ENCODE measurements at regions not wholly inside any gene's neighbourhood (a gene's known extent, or its start where the extent isn't known, plus 50 kb on each side); places are given as distances from the start of the nearest gene placed in this dataset.
A peak's percentile ranks its signal among the peaks of the same experiment; 100 is the strongest.

DNA sequence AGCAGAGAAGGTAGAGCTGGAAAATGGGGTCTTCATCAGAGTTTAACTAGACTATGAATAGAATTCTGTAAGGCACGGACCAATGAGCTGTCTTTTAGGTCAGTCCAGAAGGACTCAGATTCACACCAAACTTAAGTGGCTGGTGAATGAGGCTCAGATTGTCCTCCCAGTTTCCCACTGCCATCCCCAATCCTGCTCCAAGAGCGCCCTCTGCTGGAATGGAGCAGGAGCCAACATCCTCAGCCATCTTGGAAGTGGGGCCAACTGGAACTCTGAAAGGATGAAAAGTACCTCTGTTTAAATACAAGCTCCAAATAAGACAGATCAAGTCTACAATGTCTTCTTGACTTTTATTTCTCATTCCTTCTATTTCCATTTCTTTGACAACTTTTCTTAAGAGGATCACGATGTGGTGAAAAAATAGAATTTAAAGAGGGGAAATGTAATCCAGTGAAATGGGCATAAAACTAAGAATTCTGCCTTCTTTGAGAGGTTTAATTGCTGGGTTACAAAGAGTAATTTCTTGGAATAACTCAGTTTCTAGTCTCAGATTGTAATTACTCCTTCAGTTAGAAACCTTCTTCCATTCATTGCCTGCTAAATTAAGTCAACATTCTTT lies 217.1 kb upstream of the TPRG1 start (continued):
- TF ChIP-seq NR2F2 (IDR thresholded peaks at IDR 0.05; ENCODE audit: borderline replicate concordance, low read depth) (no peak), ATAD3A (CRISPR knock-in tag; IDR thresholded peaks at IDR 0.05) (no peak), SIX1 (CRISPR knock-in tag; IDR thresholded peaks at IDR 0.05; ENCODE audit: borderline replicate concordance) (0 out of 2 replicates have a peak, but pooled peaks have one; percentile 17), SMAD9 (CRISPR knock-in tag; IDR thresholded peaks at IDR 0.05) (no peak), CBFB (CRISPR knock-in tag; IDR thresholded peaks at IDR 0.05) (no peak), MAFK (conservative IDR thresholded peaks at IDR 0.05 in 1 of 2, IDR thresholded peaks at IDR 0.05 in 1 of 2; ENCODE audit: low read length in 2 of 2) (no peak), ZNF136 (CRISPR knock-in tag; IDR thresholded peaks at IDR 0.05; ENCODE audit: low read depth) (no peak), NFATC3 (CRISPR knock-in tag; IDR thresholded peaks at IDR 0.05) (no peak), ATM (IDR thresholded peaks at IDR 0.05; ENCODE audit: borderline replicate concordance) (no peak), NFIB (CRISPR knock-in tag; IDR thresholded peaks at IDR 0.05; ENCODE audit: borderline replicate concordance) (no peak), NKX3-1 (CRISPR knock-in tag; IDR thresholded peaks at IDR 0.05) (no peak), ZNF773 (CRISPR knock-in tag; IDR thresholded peaks at IDR 0.05; ENCODE audit: borderline replicate concordance) (no peak), THAP11 (CRISPR knock-in tag; IDR thresholded peaks at IDR 0.05) (peak; percentile 69), FOXK1 (CRISPR knock-in tag; IDR thresholded peaks at IDR 0.05; ENCODE audit: borderline replicate concordance, low read depth) (peak; percentile 27; the same call in 1 of the 2 replicates), SYNCRIP (IDR thresholded peaks at IDR 0.05; ENCODE audit: insufficient read depth, low read depth, low read length) (no peak), ZNF792 (CRISPR knock-in tag; IDR thresholded peaks at IDR 0.05) (0 out of 2 replicates have a peak, but pooled peaks have one; percentile 49), POLR2AphosphoS5 (IDR thresholded peaks at IDR 0.05; ENCODE audit: low read depth, low read length) (no peak), SKIL (CRISPR knock-in tag; IDR thresholded peaks at IDR 0.05; ENCODE audit: borderline replicate concordance) (no peak), SAFB2 (CRISPR knock-in tag; IDR thresholded peaks at IDR 0.05; ENCODE audit: borderline replicate concordance, low read depth) (no peak), ZMYM4 (CRISPR knock-in tag; IDR thresholded peaks at IDR 0.05) (peak; percentile 93), WIZ (CRISPR knock-in tag; IDR thresholded peaks at IDR 0.05) (no peak), ZNF530 (CRISPR knock-in tag; IDR thresholded peaks at IDR 0.05; ENCODE audit: low read depth) (no peak), CBX1 (IDR thresholded peaks at IDR 0.05; ENCODE audit: low read depth) (no peak)
- TF ChIP-seq, protein P1, sequence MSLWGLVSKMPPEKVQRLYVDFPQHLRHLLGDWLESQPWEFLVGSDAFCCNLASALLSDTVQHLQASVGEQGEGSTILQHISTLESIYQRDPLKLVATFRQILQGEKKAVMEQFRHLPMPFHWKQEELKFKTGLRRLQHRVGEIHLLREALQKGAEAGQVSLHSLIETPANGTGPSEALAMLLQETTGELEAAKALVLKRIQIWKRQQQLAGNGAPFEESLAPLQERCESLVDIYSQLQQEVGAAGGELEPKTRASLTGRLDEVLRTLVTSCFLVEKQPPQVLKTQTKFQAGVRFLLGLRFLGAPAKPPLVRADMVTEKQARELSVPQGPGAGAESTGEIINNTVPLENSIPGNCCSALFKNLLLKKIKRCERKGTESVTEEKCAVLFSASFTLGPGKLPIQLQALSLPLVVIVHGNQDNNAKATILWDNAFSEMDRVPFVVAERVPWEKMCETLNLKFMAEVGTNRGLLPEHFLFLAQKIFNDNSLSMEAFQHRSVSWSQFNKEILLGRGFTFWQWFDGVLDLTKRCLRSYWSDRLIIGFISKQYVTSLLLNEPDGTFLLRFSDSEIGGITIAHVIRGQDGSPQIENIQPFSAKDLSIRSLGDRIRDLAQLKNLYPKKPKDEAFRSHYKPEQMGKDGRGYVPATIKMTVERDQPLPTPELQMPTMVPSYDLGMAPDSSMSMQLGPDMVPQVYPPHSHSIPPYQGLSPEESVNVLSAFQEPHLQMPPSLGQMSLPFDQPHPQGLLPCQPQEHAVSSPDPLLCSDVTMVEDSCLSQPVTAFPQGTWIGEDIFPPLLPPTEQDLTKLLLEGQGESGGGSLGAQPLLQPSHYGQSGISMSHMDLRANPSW (CRISPR knock-in tag; IDR thresholded peaks at IDR 0.05; ENCODE audit: borderline replicate concordance) = no peak
- TF ChIP-seq, protein P2, sequence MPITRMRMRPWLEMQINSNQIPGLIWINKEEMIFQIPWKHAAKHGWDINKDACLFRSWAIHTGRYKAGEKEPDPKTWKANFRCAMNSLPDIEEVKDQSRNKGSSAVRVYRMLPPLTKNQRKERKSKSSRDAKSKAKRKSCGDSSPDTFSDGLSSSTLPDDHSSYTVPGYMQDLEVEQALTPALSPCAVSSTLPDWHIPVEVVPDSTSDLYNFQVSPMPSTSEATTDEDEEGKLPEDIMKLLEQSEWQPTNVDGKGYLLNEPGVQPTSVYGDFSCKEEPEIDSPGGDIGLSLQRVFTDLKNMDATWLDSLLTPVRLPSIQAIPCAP (CRISPR knock-in tag; IDR thresholded peaks at IDR 0.05; ENCODE audit: low read depth) = no peak
- TF ChIP-seq, protein P3, sequence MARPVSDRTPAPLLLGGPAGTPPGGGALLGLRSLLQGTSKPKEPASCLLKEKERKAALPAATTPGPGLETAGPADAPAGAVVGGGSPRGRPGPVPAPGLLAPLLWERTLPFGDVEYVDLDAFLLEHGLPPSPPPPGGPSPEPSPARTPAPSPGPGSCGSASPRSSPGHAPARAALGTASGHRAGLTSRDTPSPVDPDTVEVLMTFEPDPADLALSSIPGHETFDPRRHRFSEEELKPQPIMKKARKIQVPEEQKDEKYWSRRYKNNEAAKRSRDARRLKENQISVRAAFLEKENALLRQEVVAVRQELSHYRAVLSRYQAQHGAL (CRISPR knock-in tag; IDR thresholded peaks at IDR 0.05; ENCODE audit: not compliant biosample characterization) = no peak
